Kidney capillary endothelial cell (primary cell): ENCODE measurements at regions not wholly inside any gene's neighbourhood (a gene's known extent, or its start where the extent isn't known, plus 50 kb on each side); places are given as distances from the start of the nearest gene placed in this dataset.
"Not testable (repeated sequence)": the region's sequence is repeated elsewhere in the genome, so short reads cannot be mapped to it uniquely, and the experiment has no call there.

Experiments used
- DNase-seq: peaks from one replicate; pipeline ENCODE4 v3.0.0-alpha.2; 2018; ENCODE audit warnings: low spot score

DNA sequence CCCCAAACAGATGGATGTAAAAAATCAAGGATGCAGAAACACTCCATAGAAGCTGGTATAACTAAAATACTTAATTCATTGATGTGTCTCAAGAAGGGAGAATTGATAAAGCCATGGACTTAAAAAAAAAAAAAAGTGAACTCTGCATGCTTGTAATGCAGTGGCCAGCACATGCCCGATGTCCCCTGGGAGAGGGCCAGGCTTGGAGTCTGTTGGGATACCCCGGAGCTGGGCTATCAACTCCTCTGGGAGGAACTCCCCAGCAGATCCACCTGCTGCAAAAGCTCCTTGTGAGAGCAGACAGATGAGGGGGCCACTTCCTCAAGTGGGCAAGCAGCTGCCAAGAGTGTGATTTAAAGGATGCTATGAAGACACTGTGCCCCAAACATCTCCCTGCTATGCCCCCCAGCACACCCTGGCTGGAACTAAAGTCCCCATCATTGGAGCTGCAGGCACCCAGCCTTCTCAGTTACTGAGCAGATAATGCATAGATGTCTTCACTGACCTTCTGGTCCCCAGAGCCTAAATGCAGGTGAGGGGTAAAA lies 311.5 kb upstream of the ID2 start:
- no peak for DNase-seq

DNA sequence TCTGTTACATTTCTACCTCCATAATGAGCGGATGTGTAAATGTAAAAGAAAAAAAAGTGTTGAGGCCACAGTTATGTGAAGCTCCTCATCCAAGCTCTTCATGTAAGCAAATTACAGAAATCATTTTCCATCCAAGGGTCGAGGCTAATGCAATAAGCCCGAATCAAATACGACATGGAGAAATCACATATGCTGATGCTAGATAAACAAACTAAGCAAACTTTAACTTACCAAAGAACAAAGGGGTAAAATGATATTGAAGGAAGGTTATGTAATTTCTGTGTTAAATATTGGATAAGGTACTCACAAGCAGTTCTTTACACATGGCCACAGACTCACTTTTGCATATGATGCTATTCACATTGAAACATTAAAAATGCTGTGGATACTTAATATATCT lies 310.2 kb upstream of the ID2 start:
- DNase-seq = no peak

DNA sequence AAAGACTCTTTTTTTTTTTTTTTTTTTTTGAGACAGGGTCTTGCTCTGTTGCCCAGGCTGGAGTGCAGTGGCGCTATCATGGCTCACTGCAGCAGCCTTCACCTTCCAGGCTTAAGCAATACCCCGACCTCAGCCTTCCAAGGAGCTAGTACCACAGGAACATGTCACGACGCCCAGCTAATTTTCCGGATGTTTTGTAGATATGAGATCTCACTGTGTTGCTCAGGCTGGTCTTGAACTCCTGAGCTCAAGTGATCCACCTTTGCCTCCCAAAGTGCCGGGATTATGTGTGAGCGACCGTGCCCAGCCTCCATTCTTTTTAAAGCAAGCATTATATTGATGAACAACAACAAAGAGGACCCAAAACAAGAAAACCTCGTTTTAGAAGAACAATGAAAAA lies 307.1 kb upstream of the ID2 start:
- DNase-seq = no peak

- no peak for DNase-seq
Measured at GRCh38 chr2:8376603-8377410, 305.0 kb upstream of the ID2 start.

GRCh38 chr2:8378016-8378810 lies 303.6 kb upstream of the ID2 start:
- no peak for DNase-seq

DNA sequence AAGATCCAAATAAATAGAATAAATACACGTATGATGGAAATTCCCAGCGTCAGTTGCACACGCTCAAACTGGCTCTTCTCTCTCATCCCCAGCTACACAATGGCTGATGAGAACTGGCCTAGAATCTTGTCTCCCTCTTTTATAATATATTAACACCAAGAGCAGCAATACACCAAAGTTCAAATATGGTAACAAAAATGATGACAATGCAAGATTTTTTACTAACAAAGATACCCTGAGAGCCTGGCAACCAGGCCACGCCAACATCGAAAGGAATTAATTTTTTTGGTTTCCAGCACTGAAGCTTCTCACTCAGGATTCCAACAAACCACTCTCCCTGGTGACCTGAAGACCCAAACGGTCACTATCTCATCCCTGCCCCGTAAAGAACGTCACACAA lies 302.7 kb upstream of the ID2 start:
- DNase-seq = no peak

- no peak for DNase-seq
Measured at GRCh38 chr2:8379549-8379948, 302.3 kb upstream of the ID2 start.

DNA sequence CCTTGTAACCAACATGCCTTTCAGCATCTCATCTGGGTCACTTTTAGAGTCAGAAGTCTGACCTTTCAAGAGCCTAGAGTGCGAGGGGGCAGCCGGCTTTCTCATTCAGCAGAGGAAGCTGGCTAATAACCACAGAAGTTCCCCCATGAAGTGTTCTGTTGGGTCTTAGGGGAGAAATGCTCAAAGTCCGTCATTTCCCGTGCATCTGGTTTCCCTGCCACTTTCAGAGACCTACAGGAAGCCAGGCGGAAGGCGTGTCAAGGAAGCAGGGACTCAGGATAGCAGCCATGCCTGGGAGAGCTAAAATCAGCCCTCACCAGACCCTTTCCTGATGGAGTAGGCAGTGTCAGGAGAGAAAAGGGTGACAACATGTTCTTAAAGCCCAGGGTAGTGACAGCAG lies 301.8 kb upstream of the ID2 start:
- DNase-seq = peak; percentile 92

- no peak for DNase-seq
Measured at GRCh38 chr2:8380566-8380965, 301.3 kb upstream of the ID2 start.

DNA sequence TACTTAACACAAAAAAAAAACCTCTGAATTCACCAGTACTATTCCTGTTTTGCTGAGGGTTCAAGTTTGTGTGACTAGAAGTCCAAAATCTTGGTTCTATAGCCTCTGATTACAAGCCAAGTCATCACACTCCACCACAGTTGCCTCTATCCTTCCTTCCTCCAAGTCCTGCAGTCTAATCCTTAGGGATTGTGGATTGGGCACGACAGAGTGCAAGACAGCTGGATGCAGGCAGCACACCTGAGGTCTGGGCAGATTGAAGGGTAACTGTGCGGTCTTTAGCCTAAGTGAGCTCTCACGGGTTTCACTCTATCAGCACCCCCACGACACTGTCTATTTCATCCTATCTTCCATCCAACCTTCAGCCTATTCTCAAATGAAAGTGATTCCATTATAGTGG lies 299.4 kb upstream of the ID2 start:
- DNase-seq = no peak

DNA sequence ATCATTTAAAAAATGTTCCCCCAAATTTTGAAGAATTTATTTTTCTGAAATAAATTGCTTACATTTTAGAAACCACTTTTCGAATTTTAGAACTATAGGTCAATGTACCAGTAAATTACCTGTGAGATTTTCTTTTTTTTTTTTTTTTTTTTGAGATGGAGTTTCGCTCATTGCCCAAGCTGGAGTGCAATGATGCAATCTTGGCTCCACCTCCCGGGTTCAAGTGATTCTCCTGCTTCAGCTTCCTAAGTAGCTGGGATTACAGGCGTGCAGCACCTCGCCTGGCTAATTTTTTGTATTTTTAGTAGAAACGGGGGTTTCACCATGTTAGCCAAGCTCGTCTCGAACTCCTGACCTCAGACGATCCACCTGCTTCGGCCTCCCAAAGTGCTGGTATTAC lies 295.1 kb upstream of the ID2 start:
- DNase-seq = not testable (repeated sequence)

DNA sequence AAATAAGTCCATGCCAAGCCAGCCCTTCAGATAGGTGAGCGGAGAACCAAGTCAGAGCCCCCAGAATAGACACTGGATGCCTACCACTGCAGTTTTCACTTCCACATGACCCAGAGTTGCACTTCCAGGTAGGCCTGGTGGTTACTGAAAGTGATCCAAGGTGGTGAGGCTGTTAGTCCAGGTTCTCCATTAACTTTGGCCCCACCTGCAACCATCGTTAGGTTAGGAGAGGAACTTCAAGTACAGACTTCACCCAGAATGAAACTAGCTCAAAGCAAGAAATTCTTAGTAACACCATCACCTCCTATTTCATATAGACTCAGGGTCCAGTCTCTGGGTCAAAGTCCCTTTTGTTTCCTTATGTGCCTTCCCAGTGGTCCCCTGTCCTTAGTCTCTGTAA lies 293.1 kb upstream of the ID2 start:
- no peak for DNase-seq

DNA sequence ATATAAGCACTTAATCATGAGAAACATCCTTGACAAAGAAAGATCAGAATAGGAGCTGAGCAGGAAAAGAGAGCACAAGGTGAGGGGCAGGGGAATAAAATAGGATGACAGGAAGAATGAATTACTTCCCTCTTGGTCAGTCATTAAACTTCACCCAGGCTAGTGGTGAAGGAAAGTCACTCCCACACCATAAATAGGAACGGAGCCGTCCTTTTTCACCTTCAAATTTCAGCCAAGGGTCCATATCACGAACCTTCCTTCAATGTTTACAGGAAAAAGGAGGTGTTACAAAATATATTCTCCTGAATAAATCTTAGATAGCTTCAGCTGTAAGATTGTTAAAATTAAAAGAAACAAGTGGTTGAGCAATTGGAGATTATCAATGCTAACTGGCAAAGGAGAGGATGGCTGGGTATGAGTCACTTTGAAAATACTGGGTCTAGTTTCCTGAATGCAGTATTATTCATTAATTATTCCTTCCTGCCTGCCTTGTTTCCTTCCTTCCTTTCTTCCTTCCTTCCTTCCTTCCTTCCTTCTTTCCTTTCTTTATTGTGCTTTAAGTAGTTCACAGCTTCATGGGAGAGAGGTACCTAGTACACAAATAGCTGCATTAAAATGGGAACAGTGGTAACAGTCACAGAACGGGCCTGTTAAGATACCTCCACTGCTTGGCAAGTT lies 292.3 kb upstream of the ID2 start:
- peak; percentile 26 for DNase-seq

GRCh38 chr2:8391126-8391525 lies 290.7 kb upstream of the ID2 start:
- no peak for DNase-seq

- no peak for DNase-seq
Measured at GRCh38 chr2:8391584-8391983, 290.3 kb upstream of the ID2 start.

- DNase-seq = no peak
Measured at GRCh38 chr2:8392098-8392866, 289.6 kb upstream of the ID2 start.

DNA sequence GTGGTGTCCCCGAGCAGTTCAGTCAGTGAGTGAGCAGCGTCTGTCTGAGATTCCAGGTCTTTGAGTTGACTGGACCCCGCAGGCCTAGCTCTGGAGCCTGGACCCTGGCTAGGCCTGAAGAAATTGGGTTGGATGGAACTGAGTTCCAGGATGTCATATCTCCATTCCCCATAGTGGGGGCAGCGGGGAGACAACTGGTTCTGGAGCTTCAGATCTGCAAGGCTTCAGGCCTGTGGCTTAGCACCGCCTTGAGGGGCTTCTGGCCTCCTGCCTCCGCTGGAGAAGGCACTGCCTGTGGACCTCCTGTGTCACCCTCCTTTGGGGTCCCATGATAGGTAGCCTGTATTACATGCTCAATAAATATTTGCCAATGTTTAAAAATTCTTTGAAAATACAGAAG lies 288.4 kb upstream of the ID2 start:
- DNase-seq = no peak

GRCh38 chr2:8394131-8394530 lies 287.7 kb upstream of the ID2 start:
- no peak for DNase-seq

- DNase-seq = no peak
Measured at GRCh38 chr2:8394569-8395359, 287.1 kb upstream of the ID2 start.

- DNase-seq = no peak
Measured at GRCh38 chr2:8395718-8396117, 286.1 kb upstream of the ID2 start.

- DNase-seq = no peak
Measured at GRCh38 chr2:8398040-8398668, 283.7 kb upstream of the ID2 start.
